ENCODE measurements at regions not wholly inside any gene's neighbourhood (a gene's known extent, or its start where the extent isn't known, plus 50 kb on each side); places are given as distances from the start of the nearest gene placed in this dataset.

DNA sequence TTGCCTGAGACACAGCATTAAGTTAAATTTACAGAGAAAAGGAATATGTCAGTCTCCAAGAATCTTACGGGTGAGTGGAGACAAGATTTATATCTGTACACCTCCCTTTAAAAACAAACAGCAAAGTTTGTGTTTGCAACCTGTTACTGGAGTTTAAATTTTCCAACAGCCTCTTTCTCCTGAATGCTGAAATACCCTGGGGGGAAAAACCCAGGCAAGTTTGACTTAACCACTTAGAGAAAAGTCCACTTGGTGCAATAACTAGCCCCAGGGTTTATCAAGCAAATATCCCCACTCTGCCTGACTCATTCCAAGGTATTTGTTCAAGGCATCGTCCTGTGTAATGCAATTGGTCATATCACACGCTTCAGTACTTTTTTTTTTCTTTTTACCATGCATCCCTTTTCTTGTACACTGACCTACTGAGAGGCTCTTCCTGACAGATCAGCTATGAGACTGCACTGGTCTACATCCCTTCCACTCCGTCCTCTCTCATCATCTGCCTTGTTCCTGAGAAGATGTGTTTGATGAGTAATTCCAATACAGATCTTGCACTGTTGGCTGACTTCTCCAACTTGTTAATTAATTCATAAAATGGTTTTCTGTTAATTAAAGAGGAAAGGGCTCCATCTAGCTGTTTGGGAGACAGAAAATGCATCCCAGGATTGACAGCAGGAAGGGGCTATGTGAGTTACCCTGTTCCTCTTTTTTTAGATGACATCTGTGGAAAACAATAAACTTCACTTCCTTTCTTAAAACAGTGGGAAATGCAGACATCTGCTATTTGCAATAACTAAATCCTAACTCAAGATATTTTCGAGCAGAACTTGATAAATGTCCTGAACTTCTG, 212.5 kb upstream of the IRS2 start:
- H3K79me2 ChIP-seq (ENCODE audit: insufficient read depth): no peaks in the 10 kb centered on the region
- no peak overlapping the region for H3K4me3 ChIP-seq (ENCODE audit: low read depth in 2 of 2, low read length in 1 of 2)
- H3K9ac ChIP-seq: no peak overlapping the region
- H3K27me3 ChIP-seq (ENCODE audit: insufficient read depth): no peaks in the 10 kb centered on the region
- ChIA-PET POLR2A (no interaction called here), CTCF (interaction anchor here (0.6 to 1.0 kb wide), 2 partner anchors 11 to 12 kb away, joined by 3 read pairs; no protein-coding TSS in a partner anchor)
- no peaks in the 10 kb centered on the region for H3K9me2 ChIP-seq
- H3K36me3 ChIP-seq (replicated peaks in 1 of 2; ENCODE audit: control insufficient read depth in 1 of 2, insufficient read depth in 2 of 2, low read length in 1 of 2): no peaks in the 10 kb centered on the region
- TF ChIP-seq, protein P1, sequence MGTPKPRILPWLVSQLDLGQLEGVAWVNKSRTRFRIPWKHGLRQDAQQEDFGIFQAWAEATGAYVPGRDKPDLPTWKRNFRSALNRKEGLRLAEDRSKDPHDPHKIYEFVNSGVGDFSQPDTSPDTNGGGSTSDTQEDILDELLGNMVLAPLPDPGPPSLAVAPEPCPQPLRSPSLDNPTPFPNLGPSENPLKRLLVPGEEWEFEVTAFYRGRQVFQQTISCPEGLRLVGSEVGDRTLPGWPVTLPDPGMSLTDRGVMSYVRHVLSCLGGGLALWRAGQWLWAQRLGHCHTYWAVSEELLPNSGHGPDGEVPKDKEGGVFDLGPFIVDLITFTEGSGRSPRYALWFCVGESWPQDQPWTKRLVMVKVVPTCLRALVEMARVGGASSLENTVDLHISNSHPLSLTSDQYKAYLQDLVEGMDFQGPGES (IDR thresholded peaks at IDR 0.05; ENCODE audit: low read depth, low read length): no peak
- TF ChIP-seq RAD21 (IDR thresholded peaks at IDR 0.05; ENCODE audit: low read length) (no peak), GABPA (IDR thresholded peaks at IDR 0.05; ENCODE audit: low read depth) (no peak), JUND (IDR thresholded peaks at IDR 0.05) (0 out of 2 replicates have a peak, but pooled peaks have one; percentile 6), FOSL2 (IDR thresholded peaks at IDR 0.05; ENCODE audit: borderline replicate concordance, low read depth) (peak; percentile 33; the same call in 1 of the 2 replicates)
- no peak for DNase-seq
- no peak overlapping the region for H3K27ac ChIP-seq (ENCODE audit: low read depth in 2 of 2, low read length in 1 of 2)
- H4K20me1 ChIP-seq (ENCODE audit: insufficient read depth): no peaks in the 10 kb centered on the region
- no peaks in the 10 kb centered on the region for H3K9me3 ChIP-seq
- no peak overlapping the region for H2AFZ ChIP-seq (ENCODE audit: low read depth)
- H3K4me2 ChIP-seq: no peak overlapping the region
- WGBS (ENCODE audit: low lambda C conversion rate): 44% methylated on average over 5 of the region's 5 CpGs
- peaks cover 0 to 21% of the 10 kb centered on the region in 2 experiments; a peak in 1 of 4 replicates for H3K4me1 ChIP-seq (ENCODE audit: control insufficient read depth in 1 of 2, insufficient read depth in 2 of 2, low read depth in 1 of 2, low read length in 1 of 2)
- peaks cover 4% of the 10 kb centered on the region for H3F3A ChIP-seq (replicated peaks; ENCODE audit: insufficient read depth)

DNA sequence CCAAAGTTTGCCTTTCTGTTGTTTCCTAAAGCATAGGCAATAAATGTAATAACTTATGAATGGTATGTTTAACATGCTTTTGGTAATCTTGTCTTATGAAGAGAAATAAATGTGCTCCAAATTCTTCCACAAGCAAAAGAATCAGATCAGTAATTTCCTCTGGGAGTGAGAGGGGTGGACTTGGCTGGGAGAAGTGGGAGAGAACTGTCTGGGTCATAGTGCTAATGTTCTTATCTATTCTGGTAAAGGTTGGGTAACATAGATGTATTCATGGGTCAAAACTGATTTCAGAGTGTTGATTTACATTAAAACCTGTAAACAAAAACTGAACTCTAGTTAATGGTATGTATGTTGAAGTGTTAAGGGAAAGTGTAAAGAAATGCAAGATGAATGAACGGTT, 211.7 kb upstream of the IRS2 start:
- no peak overlapping the region for H3K9ac ChIP-seq
- no peak for TF ChIP-seq FOSL2 (IDR thresholded peaks at IDR 0.05; ENCODE audit: borderline replicate concordance, low read depth)
- TF ChIP-seq NFIC (IDR thresholded peaks at IDR 0.05; ENCODE audit: borderline replicate concordance): no peak
- TF ChIP-seq NRF1 (IDR thresholded peaks at IDR 0.05; ENCODE audit: low read depth, low read length): no peak
- no peak for TF ChIP-seq EZH2phosphoT487 (IDR thresholded peaks at IDR 0.05; ENCODE audit: borderline replicate concordance, low read depth)
- TF ChIP-seq RAD21 (IDR thresholded peaks at IDR 0.05; ENCODE audit: low read length): no peak
- TF ChIP-seq FOXM1 (IDR thresholded peaks at IDR 0.05; ENCODE audit: low read depth): no peak
- TF ChIP-seq ELF1 (IDR thresholded peaks at IDR 0.05): no peak
- TF ChIP-seq, protein P2, sequence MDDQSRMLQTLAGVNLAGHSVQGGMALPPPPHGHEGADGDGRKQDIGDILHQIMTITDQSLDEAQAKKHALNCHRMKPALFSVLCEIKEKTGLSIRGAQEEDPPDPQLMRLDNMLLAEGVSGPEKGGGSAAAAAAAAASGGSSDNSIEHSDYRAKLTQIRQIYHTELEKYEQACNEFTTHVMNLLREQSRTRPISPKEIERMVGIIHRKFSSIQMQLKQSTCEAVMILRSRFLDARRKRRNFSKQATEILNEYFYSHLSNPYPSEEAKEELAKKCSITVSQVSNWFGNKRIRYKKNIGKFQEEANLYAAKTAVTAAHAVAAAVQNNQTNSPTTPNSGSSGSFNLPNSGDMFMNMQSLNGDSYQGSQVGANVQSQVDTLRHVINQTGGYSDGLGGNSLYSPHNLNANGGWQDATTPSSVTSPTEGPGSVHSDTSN (IDR thresholded peaks at IDR 0.05): no peak
- TF ChIP-seq, protein P3, sequence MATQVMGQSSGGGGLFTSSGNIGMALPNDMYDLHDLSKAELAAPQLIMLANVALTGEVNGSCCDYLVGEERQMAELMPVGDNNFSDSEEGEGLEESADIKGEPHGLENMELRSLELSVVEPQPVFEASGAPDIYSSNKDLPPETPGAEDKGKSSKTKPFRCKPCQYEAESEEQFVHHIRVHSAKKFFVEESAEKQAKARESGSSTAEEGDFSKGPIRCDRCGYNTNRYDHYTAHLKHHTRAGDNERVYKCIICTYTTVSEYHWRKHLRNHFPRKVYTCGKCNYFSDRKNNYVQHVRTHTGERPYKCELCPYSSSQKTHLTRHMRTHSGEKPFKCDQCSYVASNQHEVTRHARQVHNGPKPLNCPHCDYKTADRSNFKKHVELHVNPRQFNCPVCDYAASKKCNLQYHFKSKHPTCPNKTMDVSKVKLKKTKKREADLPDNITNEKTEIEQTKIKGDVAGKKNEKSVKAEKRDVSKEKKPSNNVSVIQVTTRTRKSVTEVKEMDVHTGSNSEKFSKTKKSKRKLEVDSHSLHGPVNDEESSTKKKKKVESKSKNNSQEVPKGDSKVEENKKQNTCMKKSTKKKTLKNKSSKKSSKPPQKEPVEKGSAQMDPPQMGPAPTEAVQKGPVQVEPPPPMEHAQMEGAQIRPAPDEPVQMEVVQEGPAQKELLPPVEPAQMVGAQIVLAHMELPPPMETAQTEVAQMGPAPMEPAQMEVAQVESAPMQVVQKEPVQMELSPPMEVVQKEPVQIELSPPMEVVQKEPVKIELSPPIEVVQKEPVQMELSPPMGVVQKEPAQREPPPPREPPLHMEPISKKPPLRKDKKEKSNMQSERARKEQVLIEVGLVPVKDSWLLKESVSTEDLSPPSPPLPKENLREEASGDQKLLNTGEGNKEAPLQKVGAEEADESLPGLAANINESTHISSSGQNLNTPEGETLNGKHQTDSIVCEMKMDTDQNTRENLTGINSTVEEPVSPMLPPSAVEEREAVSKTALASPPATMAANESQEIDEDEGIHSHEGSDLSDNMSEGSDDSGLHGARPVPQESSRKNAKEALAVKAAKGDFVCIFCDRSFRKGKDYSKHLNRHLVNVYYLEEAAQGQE (IDR thresholded peaks at IDR 0.05; ENCODE audit: low read depth, low read length): no peak
- TF ChIP-seq POLR2AphosphoS5 (IDR thresholded peaks at IDR 0.05; ENCODE audit: low read depth, low read length): no peak
- no peak for TF ChIP-seq TEAD4 (IDR thresholded peaks at IDR 0.05; ENCODE audit: borderline replicate concordance, insufficient read depth)
- TF ChIP-seq RCOR1 (IDR thresholded peaks at IDR 0.05; ENCODE audit: low read length): no peak
- TF ChIP-seq CHD2 (IDR thresholded peaks at IDR 0.05; ENCODE audit: low read length, partially characterized antibody): no peak
- no peak for TF ChIP-seq RFX5 (IDR thresholded peaks at IDR 0.05; ENCODE audit: low read length)
- no peak for TF ChIP-seq FOXJ3 (CRISPR knock-in tag; IDR thresholded peaks at IDR 0.05)
- TF ChIP-seq, protein P4, sequence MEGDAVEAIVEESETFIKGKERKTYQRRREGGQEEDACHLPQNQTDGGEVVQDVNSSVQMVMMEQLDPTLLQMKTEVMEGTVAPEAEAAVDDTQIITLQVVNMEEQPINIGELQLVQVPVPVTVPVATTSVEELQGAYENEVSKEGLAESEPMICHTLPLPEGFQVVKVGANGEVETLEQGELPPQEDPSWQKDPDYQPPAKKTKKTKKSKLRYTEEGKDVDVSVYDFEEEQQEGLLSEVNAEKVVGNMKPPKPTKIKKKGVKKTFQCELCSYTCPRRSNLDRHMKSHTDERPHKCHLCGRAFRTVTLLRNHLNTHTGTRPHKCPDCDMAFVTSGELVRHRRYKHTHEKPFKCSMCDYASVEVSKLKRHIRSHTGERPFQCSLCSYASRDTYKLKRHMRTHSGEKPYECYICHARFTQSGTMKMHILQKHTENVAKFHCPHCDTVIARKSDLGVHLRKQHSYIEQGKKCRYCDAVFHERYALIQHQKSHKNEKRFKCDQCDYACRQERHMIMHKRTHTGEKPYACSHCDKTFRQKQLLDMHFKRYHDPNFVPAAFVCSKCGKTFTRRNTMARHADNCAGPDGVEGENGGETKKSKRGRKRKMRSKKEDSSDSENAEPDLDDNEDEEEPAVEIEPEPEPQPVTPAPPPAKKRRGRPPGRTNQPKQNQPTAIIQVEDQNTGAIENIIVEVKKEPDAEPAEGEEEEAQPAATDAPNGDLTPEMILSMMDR (IDR thresholded peaks at IDR 0.05): no peak
- no peak for TF ChIP-seq JUND (IDR thresholded peaks at IDR 0.05)
- H3K4me3 ChIP-seq (ENCODE audit: low read depth in 2 of 2, low read length in 1 of 2): no peak overlapping the region
- H2AFZ ChIP-seq (ENCODE audit: low read depth): no peak overlapping the region
- no peak overlapping the region for H3K27ac ChIP-seq (ENCODE audit: low read depth in 2 of 2, low read length in 1 of 2)
- no peak overlapping the region for H3K4me2 ChIP-seq
- WGBS (ENCODE audit: low lambda C conversion rate): 100% methylated on average over 1 of the region's 1 CpG
- ChIA-PET POLR2A (no interaction called here), CTCF (no interaction called here)
- peaks cover 4% of the 10 kb centered on the region for H3F3A ChIP-seq (replicated peaks; ENCODE audit: insufficient read depth)
- no peaks in the 10 kb centered on the region for H3K9me2 ChIP-seq
- H4K20me1 ChIP-seq (ENCODE audit: insufficient read depth): no peaks in the 10 kb centered on the region
- DNase-seq: no peak
- H3K4me1 ChIP-seq (ENCODE audit: control insufficient read depth in 1 of 2, insufficient read depth in 2 of 2, low read depth in 1 of 2, low read length in 1 of 2): peaks cover 0 to 21% of the 10 kb centered on the region in 2 experiments; a peak in 1 of 4 replicates
- H3K9me3 ChIP-seq: no peaks in the 10 kb centered on the region
- no peaks in the 10 kb centered on the region for H3K27me3 ChIP-seq (ENCODE audit: insufficient read depth)
- no peaks in the 10 kb centered on the region for H3K79me2 ChIP-seq (ENCODE audit: insufficient read depth)
- no peaks in the 10 kb centered on the region for H3K36me3 ChIP-seq (replicated peaks in 1 of 2; ENCODE audit: control insufficient read depth in 1 of 2, insufficient read depth in 2 of 2, low read length in 1 of 2)
